Heart left ventricle (tissue), 16 donors: ENCODE measurements at regions not wholly inside any gene's neighbourhood (a gene's known extent, or its start where the extent isn't known, plus 50 kb on each side); places are given as distances from the start of the nearest gene placed in this dataset.

Source experiments
- ATAC-seq, 4 donors: fragments of 200-7000 bp; cut with Tn5 transposase; one replicate each; pipeline ENCODE4 v1.9.1; 2020 to 2022; ENCODE audit warnings: moderate library complexity in 4 of 4, mild to moderate bottlenecking in 3 of 4, moderate number of reproducible peaks in 1 of 4
- DNase-seq, 5 donors: peaks; one replicate each; pipeline ENCODE4 v3.0.0-alpha.2; 2020
- H3K27ac ChIP-seq, 12 donors: fragments of 200-600 bp; sonication (generic) in 4 of 12; one replicate each; pipeline versions ENCODE4 v1.5.0 to v1.8.0; 2016 to 2022; ENCODE audit warnings: mild to moderate bottlenecking in 2 of 12
- H3K27me3 ChIP-seq, 9 donors: fragments of 200-600 bp; sonication (generic) in 2 of 9; one replicate each; pipeline versions ENCODE4 v1.5.1 to v1.8.0; 2016 to 2022; ENCODE audit warnings: mild to moderate bottlenecking in 3 of 9
- H3K36me3 ChIP-seq, 9 donors: fragments of 200-600 bp; sonication (generic) in 2 of 9; one replicate each; pipeline versions ENCODE4 v1.5.0 to v1.8.0; 2018 to 2022; ENCODE audit warnings: mild to moderate bottlenecking in 2 of 9
- H3K4me1 ChIP-seq, 12 donors: fragments of 200-600 bp; sonication (generic) in 4 of 12; one replicate each; pipeline versions ENCODE4 v1.5.0 to v1.8.0; 2016 to 2022; ENCODE audit warnings: mild to moderate bottlenecking in 3 of 12
- H3K4me3 ChIP-seq, 12 donors: fragments of 200-600 bp; sonication (generic) in 4 of 12; one replicate each; pipeline versions ENCODE4 v1.5.0 to v1.8.0; 2017 to 2022; ENCODE audit warnings: mild to moderate bottlenecking in 9 of 12, moderate library complexity in 4 of 12
- H3K9me3 ChIP-seq, 12 donors: fragments of 200-600 bp; sonication (generic) in 4 of 12; one replicate each; pipeline versions ENCODE4 v1.5.0 to v1.8.0; 2016 to 2022; ENCODE audit warnings: mild to moderate bottlenecking in 1 of 12
- POLR2A ChIP-seq, 2 donors: fragments of 450-650 bp; IDR thresholded peaks; one replicate each; pipeline ENCODE4 v1.6.1; 2017; ENCODE audit warnings: antibody characterized with exemption in 2 of 2, mild to moderate bottlenecking in 2 of 2, moderate library complexity in 2 of 2
- WGBS, 4 donors: extraction: QIAGEN DNeasy Blood & Tissue Kit in 2 of 4; methylation state at CpG; one replicate each; pipeline versions ENCODE4 v1.1.5 to v1.1.7; 2013 to 2018; 5-methylcytosine and 5-hydroxymethylcytosine counted together
- intact Hi-C, 10 donors: fragments of 100-400 bp; cut with DNase I; formaldehyde crosslinking; loops; one replicate each; pipeline versions ENCODE4 v1.11.1 to v1.14.2; 2022
- TF ChIP-seq, protein P1 (sequence below), 12 donors: fragments of 200-600 bp; sonication (generic) in 4 of 12; IDR thresholded peaks; one replicate each; pipeline versions ENCODE4 v1.5.0 to v1.8.0; 2018 to 2022; ENCODE audit warnings: antibody characterized with exemption in 12 of 12, mild to moderate bottlenecking in 5 of 12
- donor health status: ischemic (EF 13 %, LVEDD 7.1; RV severe dilation, severe dysfunction).
- donor health status: healthy with polysubstance abuse.
- donor health status: DM: no; HTN: yes; CAD: no.
- donor health status: DM: no; HTN: no; CAD: no.
- donor health status: ischemic (EF 25% LVEDD 6.9; RV normal size, moderate dysfunction).
- donor health status: ischemic (EF 25% LVEDD 5.7; RV mildly dilated, moderate dysfunction).
- donor health status: healthy.
- donor health status: DM: yes; HTN: yes; CAD: no.
- donor health status: ischemic (EF 35%, LVEDD 5.7; RV mildly dilated, moderate dysfunction).
- donor health status: nonischemic (EF 11% LVEDD 7.7; RV severe dilation, severe dysfunction).
- donor health status: DM: yes; HTN: yes; CAD: no.
- donor health status: PGD.
- donor health status: ischemic (EF 29% LVEDD 5.4; RV normal size, mild dysfunction).
- donor health status: nonischemic (EF 23%, LVEDD 6.1; RV moderate dilation, normal function).

DNA sequence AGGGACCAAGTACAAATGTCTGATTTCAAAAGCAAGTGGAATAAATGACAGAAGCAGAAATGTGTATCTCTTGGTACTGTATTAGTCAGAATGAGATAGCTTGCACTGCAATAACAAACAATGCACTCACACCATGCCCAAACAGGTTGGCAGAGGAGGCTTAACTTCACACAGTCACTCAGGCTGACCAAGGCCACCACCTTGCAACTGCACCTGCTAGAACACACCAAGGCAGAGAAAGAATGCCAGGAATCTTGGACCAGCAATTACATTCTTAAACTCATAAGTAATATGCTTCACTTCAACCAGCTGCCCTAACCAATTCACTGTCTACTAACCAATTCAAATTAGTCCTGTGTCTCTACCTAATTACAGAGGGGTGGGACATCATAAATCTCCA lies 378.3 kb downstream of the BCL11B start:
- Histone ChIP-seq H3K27ac (no peak overlapping the region), H3K9me3 (peaks cover 0 to 5% (median 0%) of the 10 kb centered on the region in 12 donors), H3K4me1 (no peaks in the 10 kb centered on the region), H3K27me3 (peaks cover 0 to 8% (median 0%) of the 10 kb centered on the region in 9 donors), H3K36me3 (no peaks in the 10 kb centered on the region), H3K4me3 (no peak overlapping the region)
- no peak for TF ChIP-seq POLR2A (IDR thresholded peaks at IDR 0.05)
- TF ChIP-seq, protein P1, sequence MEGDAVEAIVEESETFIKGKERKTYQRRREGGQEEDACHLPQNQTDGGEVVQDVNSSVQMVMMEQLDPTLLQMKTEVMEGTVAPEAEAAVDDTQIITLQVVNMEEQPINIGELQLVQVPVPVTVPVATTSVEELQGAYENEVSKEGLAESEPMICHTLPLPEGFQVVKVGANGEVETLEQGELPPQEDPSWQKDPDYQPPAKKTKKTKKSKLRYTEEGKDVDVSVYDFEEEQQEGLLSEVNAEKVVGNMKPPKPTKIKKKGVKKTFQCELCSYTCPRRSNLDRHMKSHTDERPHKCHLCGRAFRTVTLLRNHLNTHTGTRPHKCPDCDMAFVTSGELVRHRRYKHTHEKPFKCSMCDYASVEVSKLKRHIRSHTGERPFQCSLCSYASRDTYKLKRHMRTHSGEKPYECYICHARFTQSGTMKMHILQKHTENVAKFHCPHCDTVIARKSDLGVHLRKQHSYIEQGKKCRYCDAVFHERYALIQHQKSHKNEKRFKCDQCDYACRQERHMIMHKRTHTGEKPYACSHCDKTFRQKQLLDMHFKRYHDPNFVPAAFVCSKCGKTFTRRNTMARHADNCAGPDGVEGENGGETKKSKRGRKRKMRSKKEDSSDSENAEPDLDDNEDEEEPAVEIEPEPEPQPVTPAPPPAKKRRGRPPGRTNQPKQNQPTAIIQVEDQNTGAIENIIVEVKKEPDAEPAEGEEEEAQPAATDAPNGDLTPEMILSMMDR (IDR thresholded peaks at IDR 0.05): no peak
- no peak for ATAC-seq
- no peak for DNase-seq
- intact Hi-C loops: no loop called here

DNA sequence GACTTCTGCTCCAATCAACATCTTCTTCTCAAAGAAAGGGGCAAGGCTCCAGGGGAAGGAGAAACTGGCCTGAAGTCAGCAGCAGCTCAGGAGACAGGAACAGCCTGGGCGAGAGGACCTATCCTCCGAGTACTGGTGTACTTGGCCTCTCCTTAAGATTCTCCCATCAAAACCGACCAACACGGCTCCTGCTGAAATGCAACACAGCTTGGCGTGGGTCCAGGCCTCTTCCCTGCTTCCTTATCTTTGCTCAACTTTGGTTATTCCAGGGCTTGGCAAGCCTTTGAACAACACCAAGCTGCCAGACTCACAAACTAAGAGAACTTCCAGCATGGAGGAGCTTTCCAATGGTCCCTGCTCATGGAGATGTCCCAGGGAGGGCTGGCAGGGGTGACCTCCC lies 377.4 kb downstream of the BCL11B start:
- H3K27ac ChIP-seq: no peak overlapping the region
- DNase-seq (no peak), ATAC-seq (no peak)
- H3K4me1 ChIP-seq: no peaks in the 10 kb centered on the region
- intact Hi-C loops: no loop called here
- H3K4me3 ChIP-seq: no peak overlapping the region
- H3K9me3 ChIP-seq: peaks cover 0 to 5% (median 0%) of the 10 kb centered on the region in 12 donors
- no peak for TF ChIP-seq POLR2A (IDR thresholded peaks at IDR 0.05)
- TF ChIP-seq, protein P1 (IDR thresholded peaks at IDR 0.05): no peak
- H3K27me3 ChIP-seq: peaks cover 0 to 8% (median 0%) of the 10 kb centered on the region in 9 donors
- WGBS, 4 donors: 42 to 61% (median 49%) methylated on average over 5 of the region's 5 CpGs
- H3K36me3 ChIP-seq: no peaks in the 10 kb centered on the region

DNA sequence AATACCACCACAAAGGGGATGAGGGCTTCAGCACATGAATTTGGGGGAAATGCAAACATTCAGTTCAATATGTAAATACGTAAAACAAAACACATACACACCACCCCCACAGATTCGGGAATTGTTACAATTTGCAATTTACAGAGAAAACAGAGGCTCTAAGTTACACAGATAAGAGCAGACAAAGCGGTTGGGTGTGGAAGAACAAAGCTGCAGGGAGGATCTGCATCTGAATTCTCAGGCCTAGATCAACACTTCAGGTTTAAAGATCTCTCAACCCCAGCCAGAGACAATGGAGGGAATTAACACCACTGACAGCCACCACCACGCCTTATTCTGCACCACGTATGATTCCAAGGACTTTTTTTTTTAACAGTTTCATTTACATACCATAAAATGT lies 375.5 kb downstream of the BCL11B start:
- no peak for TF ChIP-seq POLR2A (IDR thresholded peaks at IDR 0.05)
- TF ChIP-seq, protein P1 (IDR thresholded peaks at IDR 0.05): no peak
- Histone ChIP-seq H3K27me3 (peaks cover 0 to 13% (median 0%) of the 10 kb centered on the region in 9 donors), H3K27ac (no peak overlapping the region), H3K4me3 (no peak overlapping the region), H3K4me1 (no peaks in the 10 kb centered on the region), H3K9me3 (peaks cover 0 to 5% (median 0%) of the 10 kb centered on the region in 12 donors), H3K36me3 (no peaks in the 10 kb centered on the region)
- intact Hi-C loops: no loop called here
- WGBS, 4 donors: 54 to 74% (median 64%) methylated on average over 5 of the region's 5 CpGs
- no peak for DNase-seq
- no peak for ATAC-seq

DNA sequence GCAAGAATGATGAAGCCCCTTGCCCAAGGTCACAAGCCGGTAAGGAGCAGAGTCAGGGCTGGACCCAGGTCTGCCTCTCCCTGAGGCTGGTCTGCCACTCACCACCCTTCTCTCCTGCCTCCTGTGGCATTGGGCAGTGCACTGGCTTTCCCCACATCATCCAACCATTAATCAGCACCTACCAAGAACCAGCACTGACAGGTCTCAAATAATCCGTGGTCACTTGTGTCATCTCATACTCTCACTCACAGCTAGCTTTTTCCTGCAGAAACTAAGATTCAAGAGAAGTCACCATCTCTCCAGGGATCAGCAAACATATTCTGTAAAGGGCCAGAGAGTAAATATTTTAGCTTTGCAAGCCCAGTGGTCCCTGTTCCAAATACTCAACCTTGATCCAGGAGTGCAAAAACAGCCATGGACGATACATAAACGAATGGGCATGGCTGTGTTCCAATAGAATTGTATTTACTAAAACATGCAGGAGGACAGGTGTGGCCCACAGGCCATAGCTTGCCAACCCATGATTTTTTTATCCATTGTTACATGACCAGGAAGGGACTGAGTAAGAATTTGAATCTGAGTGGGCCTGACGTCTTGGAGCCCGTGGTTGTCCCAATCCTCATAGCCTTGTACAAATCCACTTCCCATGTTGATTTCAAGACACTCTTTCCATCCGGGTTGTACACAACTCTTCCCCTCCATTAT lies 374.2 kb downstream of the BCL11B start:
- WGBS, 4 donors: 81 to 90% (median 87%) methylated on average over 7 of the region's 7 CpGs
- no peak overlapping the region for H3K27ac ChIP-seq
- intact Hi-C loops: no loop called here
- TF ChIP-seq, protein P1 (IDR thresholded peaks at IDR 0.05): no peak
- H3K36me3 ChIP-seq: no peaks in the 10 kb centered on the region
- H3K4me3 ChIP-seq: no peak overlapping the region
- H3K27me3 ChIP-seq: peaks cover 0 to 16% (median 0%) of the 10 kb centered on the region in 9 donors
- H3K9me3 ChIP-seq: peaks cover 0 to 5% (median 0%) of the 10 kb centered on the region in 12 donors
- no peaks in the 10 kb centered on the region for H3K4me1 ChIP-seq
- no peak for DNase-seq
- ATAC-seq: no peak
